ENCODE measurements at regions not wholly inside any gene's neighbourhood (a gene's known extent, or its start where the extent isn't known, plus 50 kb on each side); places are given as distances from the start of the nearest gene placed in this dataset.

DNA sequence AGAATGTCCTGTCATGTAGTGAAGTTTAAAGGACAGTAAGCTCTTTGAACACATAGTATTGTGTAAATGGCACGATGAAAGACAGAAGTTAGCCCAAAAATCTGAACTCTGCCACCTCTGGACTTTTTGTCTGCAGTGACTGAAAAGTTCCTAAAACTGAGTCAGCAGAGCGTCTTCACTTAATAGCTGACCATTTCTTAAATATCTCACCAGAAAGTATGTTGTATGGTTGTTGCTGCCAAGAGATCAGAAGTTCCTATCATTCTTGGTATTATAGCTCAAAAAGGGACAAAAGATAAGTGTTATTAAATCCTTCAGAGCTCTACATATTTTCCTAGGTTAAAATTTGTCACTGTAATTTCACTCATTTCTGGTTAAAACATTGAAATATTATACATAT, 1003.0 kb downstream of the TTLL7 start:
- TF ChIP-seq, protein P1, sequence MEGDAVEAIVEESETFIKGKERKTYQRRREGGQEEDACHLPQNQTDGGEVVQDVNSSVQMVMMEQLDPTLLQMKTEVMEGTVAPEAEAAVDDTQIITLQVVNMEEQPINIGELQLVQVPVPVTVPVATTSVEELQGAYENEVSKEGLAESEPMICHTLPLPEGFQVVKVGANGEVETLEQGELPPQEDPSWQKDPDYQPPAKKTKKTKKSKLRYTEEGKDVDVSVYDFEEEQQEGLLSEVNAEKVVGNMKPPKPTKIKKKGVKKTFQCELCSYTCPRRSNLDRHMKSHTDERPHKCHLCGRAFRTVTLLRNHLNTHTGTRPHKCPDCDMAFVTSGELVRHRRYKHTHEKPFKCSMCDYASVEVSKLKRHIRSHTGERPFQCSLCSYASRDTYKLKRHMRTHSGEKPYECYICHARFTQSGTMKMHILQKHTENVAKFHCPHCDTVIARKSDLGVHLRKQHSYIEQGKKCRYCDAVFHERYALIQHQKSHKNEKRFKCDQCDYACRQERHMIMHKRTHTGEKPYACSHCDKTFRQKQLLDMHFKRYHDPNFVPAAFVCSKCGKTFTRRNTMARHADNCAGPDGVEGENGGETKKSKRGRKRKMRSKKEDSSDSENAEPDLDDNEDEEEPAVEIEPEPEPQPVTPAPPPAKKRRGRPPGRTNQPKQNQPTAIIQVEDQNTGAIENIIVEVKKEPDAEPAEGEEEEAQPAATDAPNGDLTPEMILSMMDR (conservative IDR thresholded peaks at IDR 0.05), result no peak
- no peak for TF ChIP-seq ZFX (IDR thresholded peaks at IDR 0.05)

All from C4-2B (cell line).